ENCODE measurements at regions not wholly inside any gene's neighbourhood (a gene's known extent, or its start where the extent isn't known, plus 50 kb on each side); places are given as distances from the start of the nearest gene placed in this dataset.

DNA sequence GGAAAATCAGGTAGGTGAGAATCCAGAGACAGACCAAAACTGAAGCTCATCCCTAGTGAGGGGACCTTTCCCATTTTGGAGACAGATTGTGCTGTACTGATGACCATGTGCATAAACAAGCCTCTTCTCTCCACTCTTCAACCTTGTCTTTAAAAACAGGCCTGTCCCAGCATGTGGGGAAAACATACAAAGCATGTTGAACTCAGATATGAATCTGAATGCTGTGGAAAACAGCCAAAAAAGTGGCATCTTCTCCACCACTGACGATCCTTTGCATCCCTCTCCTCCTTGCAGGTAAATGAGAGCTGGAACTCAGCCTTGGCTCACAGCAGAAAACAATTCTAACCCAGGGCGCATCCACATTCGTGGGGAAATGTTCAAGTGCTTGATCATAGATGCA, 123.7 kb upstream of the FOXQ1 start:
- TF ChIP-seq, protein P1, sequence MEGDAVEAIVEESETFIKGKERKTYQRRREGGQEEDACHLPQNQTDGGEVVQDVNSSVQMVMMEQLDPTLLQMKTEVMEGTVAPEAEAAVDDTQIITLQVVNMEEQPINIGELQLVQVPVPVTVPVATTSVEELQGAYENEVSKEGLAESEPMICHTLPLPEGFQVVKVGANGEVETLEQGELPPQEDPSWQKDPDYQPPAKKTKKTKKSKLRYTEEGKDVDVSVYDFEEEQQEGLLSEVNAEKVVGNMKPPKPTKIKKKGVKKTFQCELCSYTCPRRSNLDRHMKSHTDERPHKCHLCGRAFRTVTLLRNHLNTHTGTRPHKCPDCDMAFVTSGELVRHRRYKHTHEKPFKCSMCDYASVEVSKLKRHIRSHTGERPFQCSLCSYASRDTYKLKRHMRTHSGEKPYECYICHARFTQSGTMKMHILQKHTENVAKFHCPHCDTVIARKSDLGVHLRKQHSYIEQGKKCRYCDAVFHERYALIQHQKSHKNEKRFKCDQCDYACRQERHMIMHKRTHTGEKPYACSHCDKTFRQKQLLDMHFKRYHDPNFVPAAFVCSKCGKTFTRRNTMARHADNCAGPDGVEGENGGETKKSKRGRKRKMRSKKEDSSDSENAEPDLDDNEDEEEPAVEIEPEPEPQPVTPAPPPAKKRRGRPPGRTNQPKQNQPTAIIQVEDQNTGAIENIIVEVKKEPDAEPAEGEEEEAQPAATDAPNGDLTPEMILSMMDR (conservative IDR thresholded peaks at IDR 0.05; ENCODE audit: low read depth, low read length), result no peak
- H3K4me3 ChIP-seq (ENCODE audit: low read depth, low read length), result no peak overlapping the region
- DNase-seq (ENCODE audit: low read depth), result no peak

DNA sequence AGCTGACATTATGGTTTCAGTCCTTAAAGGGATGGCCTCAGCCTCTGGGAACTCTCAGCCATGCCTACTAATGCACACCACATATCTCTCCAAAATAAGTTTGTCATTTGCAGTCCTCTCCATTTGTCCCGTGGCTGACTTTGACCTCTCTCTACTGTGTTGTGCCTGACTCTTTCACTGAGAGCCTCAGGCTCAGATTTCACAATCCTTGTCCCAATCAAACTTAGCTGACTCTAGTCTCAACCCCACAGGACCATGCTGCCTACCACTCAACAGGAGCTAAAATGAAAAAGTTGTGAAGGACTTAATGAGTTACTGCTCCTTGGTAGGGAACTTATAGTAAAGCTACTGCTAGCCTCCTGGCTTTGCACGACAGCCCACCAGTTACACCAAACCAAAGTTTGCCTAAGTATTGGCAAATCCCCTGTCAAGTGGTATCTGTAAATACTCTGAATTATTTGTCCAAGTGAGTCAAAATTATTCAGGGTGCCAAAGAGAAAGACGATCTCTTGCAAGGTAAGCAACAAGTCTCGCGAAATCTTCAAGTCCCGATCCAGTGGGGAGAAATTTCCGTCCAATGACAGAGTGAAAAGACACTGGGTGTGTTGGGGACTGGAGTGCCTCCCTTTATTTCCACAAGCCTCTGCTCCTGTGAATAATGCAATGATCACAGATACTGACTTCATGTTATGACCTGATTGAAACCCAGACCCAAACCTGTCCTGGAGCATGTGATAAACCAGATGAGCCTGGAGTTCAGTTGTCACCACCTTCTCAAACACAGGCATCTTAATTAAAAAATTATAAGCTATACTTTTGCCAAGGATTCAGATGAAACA, 124.4 kb upstream of the FOXQ1 start:
- H3K4me3 ChIP-seq (ENCODE audit: low read depth, low read length), result no peak overlapping the region
- DNase-seq (ENCODE audit: low read depth), result no peak
- TF ChIP-seq, protein P1 (conservative IDR thresholded peaks at IDR 0.05; ENCODE audit: low read depth, low read length), result no peak

DNA sequence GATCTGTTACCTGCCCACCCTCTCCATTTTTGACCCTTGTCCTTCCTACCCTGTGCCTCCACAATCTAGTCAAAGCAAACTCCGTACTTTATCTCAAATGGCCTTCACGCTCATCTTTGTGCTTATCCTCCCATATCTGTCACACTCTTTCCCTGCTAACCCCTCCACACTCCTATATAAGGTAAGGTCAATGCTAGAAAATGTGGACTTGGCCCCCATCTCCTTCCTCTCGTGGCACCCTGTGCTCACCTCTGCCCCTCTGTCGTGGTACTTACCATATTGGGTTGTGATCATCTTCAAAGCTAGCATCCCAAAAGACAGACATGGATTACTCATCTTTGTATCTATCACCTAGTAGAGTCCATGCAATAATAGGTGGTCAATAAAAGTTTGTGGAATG, 127.6 kb upstream of the FOXQ1 start:
- TF ChIP-seq, protein P1 (conservative IDR thresholded peaks at IDR 0.05; ENCODE audit: low read depth, low read length), result no peak

DNA sequence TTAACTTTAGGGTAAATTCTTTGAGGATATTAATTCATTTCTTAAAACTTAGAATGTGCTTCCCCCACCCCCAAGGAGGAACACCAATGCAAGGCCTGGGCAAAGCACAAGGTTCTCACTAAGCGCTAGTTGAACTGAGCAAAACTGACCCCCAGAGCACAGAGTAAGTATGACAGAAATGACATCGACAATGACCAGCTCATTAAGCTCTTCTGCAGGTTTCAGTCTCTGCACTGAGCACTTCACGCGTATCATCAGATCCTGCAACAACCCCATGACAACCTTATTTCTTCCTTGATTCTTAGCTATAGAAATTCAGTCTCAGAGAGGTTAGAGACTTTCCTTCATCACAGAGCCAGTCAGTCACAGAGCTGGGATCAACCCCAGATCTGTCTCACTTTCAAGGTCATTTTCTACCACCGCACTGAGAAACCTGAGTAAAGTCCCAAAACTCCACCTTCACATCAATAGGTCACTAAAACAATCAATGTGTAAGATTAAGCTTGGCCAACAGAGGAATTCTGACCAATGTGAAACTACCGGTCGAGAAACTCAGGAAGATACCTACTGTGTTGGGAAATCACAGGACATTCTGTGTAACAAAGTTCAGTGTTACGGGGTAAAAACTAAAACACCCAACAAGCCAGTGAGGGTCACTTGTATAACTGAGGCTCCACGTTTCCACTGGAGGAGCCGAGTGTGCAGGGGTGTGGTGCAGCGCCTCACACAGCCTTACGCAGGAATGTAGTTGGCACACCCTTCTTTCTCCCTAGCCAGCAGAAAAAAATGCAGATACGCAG, 129.0 kb upstream of the FOXQ1 start:
- TF ChIP-seq, protein P1 (conservative IDR thresholded peaks at IDR 0.05; ENCODE audit: low read depth, low read length), result no peak
- no peak overlapping the region for H3K4me3 ChIP-seq (ENCODE audit: low read depth, low read length)
- no peak for DNase-seq (ENCODE audit: low read depth)

More for the DNA sequence above, 127.6 kb upstream of the FOXQ1 start:
- H3K4me3 ChIP-seq (ENCODE audit: low read depth, low read length), result no peak overlapping the region
- no peak for DNase-seq (ENCODE audit: low read depth)

DNA sequence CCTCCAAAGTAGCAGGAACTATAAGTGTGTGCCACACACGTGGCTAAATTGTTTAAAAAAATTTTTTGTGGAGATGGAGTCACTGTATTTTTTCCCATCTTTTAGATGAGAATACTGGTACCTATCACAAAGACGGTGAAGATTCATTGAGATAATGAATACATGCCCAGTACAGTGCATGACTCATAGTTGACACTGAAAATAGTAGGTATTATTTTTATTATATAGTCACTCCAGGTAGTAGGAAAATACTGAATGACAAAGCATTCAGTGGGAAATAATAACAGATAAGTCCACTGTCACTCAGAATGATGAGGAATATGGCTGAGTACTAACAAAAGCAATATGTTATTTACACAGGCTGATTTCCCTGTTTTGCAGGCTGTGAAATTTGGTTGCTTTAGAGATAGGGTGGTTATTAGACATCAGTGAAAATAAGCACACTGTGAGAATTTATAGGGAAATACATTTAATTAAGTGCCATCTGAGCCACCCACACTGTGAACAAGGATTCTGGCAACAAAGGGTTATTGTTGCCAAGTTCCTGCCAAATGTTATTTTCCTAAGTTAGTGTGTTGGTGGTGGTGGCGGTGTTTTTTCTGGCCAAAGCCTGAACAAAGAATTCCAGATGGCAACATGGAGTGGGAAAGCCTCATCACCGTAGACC, 129.8 kb upstream of the FOXQ1 start:
- no peak for DNase-seq (ENCODE audit: low read depth)
- TF ChIP-seq, protein P1 (conservative IDR thresholded peaks at IDR 0.05; ENCODE audit: low read depth, low read length), result no peak
- no peak overlapping the region for H3K4me3 ChIP-seq (ENCODE audit: low read depth, low read length)

DNA sequence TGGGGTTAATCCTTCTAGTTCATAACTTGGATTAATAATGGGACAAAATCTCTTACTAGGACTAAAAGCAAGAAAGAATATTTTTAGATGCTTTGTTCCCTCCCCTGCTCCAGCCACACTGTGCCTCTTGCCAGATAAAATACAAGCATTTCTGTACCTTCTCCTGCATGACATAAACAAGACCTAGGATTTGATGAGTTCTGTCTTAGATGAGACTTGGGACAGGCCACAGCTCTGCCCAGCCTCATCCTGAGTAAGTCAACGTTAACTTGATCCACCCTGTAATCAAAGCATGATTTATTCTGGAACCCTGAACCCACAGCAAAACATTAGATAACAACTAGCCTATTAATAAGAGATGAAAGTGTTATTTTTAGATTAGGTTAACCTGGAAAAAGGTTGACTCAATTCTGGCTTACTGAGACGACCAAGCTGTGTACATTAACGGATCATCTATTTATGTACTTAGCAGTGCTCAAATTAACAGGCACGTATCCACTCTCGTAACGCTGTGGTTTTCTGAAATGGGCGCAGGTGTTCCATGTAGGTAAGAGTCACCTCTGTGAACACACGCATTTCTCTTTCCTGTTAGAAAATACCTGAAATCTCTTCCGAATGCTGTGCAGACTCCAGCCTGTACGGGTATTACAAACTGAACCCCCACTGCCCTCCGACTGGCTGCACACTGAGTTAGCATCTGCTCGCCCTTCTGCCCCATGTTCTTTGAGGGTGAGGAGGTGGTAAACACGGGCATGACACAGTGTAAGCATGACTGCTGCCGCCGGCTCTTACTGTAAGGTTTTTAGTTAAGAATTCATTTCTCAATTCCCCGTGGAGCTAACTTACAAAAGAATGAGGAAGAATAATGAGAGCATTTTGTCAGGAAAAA, 132.1 kb upstream of the FOXQ1 start:
- H3K4me3 ChIP-seq (ENCODE audit: low read depth, low read length), result no peak overlapping the region
- DNase-seq (ENCODE audit: low read depth), result no peak
- TF ChIP-seq, protein P1 (conservative IDR thresholded peaks at IDR 0.05; ENCODE audit: low read depth, low read length), result no peak
